ENCODE measurements at regions not wholly inside any gene's neighbourhood (a gene's known extent, or its start where the extent isn't known, plus 50 kb on each side); places are given as distances from the start of the nearest gene placed in this dataset.

DNA sequence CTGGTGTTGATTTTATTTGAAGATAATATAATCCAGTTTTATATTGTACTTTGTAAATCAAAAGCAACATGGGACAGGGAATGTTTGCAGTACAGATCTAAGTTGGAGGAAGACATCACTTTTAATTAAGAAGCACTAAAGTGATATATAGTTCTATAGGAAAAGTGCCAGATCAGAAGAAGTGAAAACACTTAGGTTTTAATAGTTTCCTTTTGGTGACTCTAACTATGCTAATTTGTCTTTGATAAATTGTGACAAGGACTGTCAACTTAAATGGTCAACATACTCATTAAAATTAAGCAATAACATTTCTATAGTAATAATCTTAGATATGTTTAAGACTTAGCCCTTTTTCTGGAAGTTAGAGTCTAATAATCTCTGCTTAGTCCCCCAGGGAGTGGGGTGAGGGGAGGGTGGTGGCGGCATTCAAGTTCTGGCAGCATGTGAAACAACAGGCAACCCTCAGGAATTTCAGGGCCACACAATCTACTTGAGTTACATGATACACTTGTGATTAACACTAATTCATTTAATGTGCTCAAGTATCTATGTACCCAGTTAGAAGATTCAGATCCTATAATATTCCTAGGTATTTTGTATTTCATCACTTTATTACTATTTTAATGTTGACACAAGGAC is 1026.5 kb downstream of the NR2F1-AS1 start:
- TF ChIP-seq, protein P1, sequence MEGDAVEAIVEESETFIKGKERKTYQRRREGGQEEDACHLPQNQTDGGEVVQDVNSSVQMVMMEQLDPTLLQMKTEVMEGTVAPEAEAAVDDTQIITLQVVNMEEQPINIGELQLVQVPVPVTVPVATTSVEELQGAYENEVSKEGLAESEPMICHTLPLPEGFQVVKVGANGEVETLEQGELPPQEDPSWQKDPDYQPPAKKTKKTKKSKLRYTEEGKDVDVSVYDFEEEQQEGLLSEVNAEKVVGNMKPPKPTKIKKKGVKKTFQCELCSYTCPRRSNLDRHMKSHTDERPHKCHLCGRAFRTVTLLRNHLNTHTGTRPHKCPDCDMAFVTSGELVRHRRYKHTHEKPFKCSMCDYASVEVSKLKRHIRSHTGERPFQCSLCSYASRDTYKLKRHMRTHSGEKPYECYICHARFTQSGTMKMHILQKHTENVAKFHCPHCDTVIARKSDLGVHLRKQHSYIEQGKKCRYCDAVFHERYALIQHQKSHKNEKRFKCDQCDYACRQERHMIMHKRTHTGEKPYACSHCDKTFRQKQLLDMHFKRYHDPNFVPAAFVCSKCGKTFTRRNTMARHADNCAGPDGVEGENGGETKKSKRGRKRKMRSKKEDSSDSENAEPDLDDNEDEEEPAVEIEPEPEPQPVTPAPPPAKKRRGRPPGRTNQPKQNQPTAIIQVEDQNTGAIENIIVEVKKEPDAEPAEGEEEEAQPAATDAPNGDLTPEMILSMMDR (conservative IDR thresholded peaks at IDR 0.05 in 1 of 2, IDR thresholded peaks at IDR 0.05 in 1 of 2; ENCODE audit: extremely low read depth in 1 of 2, insufficient read depth in 1 of 2, low read depth in 1 of 2, low read length in 2 of 2) = no peak
- TF ChIP-seq EZH2 (IDR thresholded peaks at IDR 0.05; ENCODE audit: borderline replicate concordance, low read length) = no peak
